Vagina (tissue), 2 donors: ENCODE measurements at regions not wholly inside any gene's neighbourhood (a gene's known extent, or its start where the extent isn't known, plus 50 kb on each side); places are given as distances from the start of the nearest gene placed in this dataset.

ENCODE experiments used
- POLR2AphosphoS5 ChIP-seq, 2 donors: sonication (generic); formaldehyde crosslinking; IDR thresholded peaks; one replicate each; pipeline ENCODE4 v1.9.0; 2017; ENCODE audit warnings: antibody characterized with exemption in 2 of 2, mild to moderate bottlenecking in 2 of 2, low read depth in 1 of 2; ENCODE audit not compliant: insufficient read depth in 1 of 2
- TF ChIP-seq, protein P1 (sequence below), 3 experiments: fragments of 450-650 bp in 2 of 3; fragments of 200-600 bp in 1 of 3; sonication (generic) in 1 of 3; IDR thresholded peaks; one replicate each; pipeline ENCODE4 v1.5.1; 2017 to 2019; ENCODE audit warnings: antibody characterized with exemption in 3 of 3, mild to moderate bottlenecking in 2 of 3, moderate library complexity in 2 of 3

DNA sequence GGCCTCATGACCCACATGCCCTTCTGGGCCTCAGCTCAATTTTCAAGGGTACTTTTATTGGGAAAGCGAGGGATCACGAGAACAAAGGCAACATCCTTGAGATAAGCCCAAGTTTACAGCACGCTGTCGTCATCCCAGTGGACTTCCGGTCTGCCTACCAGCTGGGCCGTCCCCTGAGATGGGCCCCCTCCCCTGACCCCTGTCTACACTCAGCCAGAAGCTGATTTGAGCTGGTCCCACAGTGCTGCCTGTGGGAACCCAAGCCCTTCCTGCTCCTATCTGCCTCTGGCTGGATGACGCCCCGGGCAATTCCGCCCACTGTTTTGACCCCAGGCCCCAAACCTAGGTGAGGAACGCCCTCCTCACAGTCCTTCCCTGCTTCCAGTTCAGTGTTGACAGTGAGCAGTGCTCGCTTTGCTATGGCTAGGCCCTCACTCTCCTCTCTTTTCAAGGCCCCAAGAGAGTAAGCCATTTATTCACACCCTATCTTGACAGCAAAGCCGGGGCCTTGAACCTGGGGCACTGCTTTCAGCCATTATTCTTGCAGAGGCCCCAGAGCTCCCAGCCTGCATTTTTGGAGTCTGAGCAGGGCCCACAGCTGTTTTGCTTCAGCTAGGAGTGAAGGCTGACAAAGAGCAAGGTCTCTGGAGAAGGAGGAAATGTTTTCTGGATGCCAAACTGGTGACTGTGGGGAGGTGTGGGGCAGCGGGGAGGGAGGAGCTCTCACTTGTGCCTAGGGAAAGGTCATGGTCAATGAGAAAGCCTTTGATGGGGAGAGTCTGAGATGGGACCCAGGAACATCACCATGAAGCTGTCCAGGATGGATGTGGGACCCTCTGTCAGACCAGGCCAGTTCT lies 164.6 kb upstream of the BCOR start:
- TF ChIP-seq, protein P1, sequence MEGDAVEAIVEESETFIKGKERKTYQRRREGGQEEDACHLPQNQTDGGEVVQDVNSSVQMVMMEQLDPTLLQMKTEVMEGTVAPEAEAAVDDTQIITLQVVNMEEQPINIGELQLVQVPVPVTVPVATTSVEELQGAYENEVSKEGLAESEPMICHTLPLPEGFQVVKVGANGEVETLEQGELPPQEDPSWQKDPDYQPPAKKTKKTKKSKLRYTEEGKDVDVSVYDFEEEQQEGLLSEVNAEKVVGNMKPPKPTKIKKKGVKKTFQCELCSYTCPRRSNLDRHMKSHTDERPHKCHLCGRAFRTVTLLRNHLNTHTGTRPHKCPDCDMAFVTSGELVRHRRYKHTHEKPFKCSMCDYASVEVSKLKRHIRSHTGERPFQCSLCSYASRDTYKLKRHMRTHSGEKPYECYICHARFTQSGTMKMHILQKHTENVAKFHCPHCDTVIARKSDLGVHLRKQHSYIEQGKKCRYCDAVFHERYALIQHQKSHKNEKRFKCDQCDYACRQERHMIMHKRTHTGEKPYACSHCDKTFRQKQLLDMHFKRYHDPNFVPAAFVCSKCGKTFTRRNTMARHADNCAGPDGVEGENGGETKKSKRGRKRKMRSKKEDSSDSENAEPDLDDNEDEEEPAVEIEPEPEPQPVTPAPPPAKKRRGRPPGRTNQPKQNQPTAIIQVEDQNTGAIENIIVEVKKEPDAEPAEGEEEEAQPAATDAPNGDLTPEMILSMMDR (IDR thresholded peaks at IDR 0.05), result no peak
- no peak for TF ChIP-seq POLR2AphosphoS5 (IDR thresholded peaks at IDR 0.05; ENCODE audit: insufficient read depth in 1 of 2, low read depth in 1 of 2)
